GM18505 (cell line): ENCODE measurements at regions not wholly inside any gene's neighbourhood (a gene's known extent, or its start where the extent isn't known, plus 50 kb on each side); places are given as distances from the start of the nearest gene placed in this dataset.

Experiments
- ATAC-seq: cut with Tn5 transposase; IDR thresholded peaks from one replicate; pipeline ENCODE4 v1.9.1; 2021; ENCODE audit not compliant: unreplicated experiment
- POLR2A ChIP-seq: IDR thresholded peaks from 4 replicates; pipeline ENCODE4 v1.6.1; 2011; ENCODE audit warnings: borderline replicate concordance; ENCODE audit not compliant: insufficient read depth, insufficient read length; ENCODE audit errors: extremely low read depth

GRCh38 chr4:104860238-104861123, 286.2 kb upstream of the TET2 start:
- peak; percentile 78 for ATAC-seq
- no peak for TF ChIP-seq POLR2A

DNA sequence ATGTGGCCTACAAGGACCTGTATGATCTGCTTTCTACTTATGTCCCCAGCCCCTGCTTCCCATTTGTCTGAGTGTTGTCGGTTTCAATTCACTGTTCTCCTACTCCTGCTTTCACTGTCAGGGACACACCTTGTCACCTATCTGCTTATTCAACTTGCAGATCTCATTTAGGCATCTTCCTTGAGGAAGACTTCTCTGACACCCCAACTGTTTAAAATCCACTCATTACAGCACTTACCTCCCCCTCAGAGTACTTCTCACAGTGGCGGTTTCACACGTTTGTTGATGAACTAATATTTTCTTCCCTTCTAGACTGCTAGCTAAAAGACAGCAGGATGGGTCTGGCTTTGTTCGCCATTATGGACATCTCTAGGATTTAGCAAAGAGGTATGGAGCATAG, 279.9 kb upstream of the TET2 start:
- no peak for TF ChIP-seq POLR2A
- no peak for ATAC-seq

DNA sequence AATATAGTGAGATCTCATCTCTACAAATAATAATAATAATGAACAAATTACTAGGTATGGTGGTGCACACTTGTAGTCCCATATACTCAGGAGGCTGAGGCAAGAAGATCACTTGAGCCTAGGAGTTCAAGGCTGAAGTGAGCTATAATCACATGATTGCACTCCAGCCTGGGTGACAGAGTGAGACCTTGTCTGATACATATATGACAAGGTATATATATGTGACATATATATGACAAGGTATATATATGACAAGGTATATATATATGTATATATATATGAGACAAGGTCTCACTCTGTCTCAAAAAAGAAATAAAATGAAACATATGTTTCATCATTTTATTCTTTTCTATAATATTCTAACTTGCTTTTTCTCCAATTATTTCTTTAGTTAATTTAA, 278.1 kb upstream of the TET2 start:
- ATAC-seq, result peak; percentile 42
- no peak for TF ChIP-seq POLR2A

- peak; percentile 94 for ATAC-seq
- TF ChIP-seq POLR2A, result no peak
Observed at GRCh38 chr4:104868958-104869357, 277.7 kb upstream of the TET2 start.

DNA sequence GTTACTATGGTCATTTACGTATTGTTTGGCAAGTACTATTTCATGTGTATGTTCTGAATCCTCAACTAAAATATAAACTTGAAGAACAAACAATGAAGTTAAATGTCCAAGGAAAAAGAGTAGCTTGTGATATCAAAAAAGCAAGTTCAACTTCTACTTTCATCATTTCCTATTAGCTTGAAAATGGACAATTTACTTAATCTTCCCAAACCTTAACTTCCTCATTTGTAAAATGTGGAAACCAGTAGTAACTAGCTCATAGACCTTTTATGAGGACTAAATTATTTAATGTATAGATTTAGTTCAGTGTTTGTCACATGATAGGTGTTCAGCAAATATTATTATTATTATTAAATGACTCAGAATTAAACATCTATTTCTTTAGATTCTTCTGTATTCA, 276.8 kb upstream of the TET2 start:
- ATAC-seq, result no peak
- TF ChIP-seq POLR2A, result no peak

GRCh38 chr4:104870495-104871233, 276.0 kb upstream of the TET2 start:
- no peak for TF ChIP-seq POLR2A
- ATAC-seq, result no peak

DNA sequence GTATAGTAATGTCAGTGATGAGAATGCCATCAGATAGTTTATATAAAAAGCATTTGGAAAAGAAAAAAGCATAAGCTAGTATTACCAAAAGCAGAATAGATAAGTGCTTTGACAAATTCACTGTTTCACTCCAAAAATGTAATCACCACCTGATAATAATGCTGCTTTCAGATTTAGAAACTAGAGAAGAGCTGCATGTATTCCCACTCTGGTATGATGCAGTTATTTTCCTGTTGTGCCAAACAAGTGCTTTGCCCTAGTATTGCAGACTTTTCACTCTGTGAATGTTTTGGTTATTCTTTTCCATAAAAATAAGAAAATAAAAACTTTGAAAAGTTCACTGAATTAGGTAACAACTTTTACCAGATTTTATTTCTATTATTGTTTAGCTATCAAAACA, 267.7 kb upstream of the TET2 start:
- no peak for TF ChIP-seq POLR2A
- ATAC-seq, result no peak

- ATAC-seq, result no peak
- TF ChIP-seq POLR2A, result no peak
Observed at GRCh38 chr4:104879367-104879766, 267.3 kb upstream of the TET2 start.

DNA sequence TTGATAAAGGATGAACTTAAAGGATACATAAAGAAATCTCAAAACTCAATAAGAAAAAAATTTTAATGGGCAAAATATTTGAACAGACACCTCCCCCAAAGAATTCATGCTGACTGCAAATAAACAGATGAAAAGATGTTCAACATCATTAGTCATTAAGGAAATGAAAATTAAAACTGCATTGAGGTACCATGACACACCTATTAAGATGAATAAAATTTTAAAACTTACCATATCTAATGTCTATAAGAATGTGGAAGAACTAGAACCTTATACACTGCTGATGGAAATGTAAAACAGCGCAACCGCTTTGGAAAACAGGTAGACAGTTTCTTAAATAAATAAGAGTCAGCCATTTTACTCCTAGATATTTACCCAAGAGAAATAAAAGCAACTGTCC, 266.8 kb upstream of the TET2 start:
- no peak for TF ChIP-seq POLR2A
- no peak for ATAC-seq

DNA sequence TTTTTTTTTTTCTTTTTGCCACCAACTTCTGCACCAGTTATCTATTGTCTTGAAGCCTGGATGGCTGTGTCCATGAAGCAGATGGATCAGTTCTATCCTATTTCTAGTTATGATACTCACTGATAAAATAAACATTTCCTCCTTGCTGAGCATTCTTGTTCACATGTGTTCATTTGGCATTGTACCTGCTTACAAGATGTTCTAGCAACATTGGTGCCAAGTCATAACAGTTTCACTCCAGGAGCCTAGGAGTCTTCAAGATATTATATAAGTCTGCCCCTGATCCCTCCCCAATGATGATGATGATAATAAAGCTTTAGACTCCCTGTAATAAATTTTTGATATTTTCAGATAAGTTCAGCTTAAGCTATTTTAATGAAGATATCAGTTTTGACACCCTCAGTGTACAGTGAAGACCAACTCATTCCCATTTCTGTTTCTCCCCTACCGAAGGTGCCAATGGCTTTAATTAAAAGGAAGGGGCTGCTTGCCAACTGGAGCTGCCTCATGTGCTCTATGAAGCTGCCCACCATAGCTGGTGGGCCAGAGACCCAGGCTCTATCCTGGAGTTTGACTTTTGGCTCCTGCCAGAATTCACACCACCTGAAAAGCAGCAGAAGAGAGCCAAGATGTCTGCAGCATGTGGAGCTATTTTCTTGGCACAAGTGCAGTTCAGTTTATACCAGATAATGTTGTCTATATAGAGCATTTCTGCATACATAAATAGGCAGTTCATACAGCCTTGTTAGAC, 265.4 kb upstream of the TET2 start:
- no peak for ATAC-seq
- TF ChIP-seq POLR2A, result no peak

DNA sequence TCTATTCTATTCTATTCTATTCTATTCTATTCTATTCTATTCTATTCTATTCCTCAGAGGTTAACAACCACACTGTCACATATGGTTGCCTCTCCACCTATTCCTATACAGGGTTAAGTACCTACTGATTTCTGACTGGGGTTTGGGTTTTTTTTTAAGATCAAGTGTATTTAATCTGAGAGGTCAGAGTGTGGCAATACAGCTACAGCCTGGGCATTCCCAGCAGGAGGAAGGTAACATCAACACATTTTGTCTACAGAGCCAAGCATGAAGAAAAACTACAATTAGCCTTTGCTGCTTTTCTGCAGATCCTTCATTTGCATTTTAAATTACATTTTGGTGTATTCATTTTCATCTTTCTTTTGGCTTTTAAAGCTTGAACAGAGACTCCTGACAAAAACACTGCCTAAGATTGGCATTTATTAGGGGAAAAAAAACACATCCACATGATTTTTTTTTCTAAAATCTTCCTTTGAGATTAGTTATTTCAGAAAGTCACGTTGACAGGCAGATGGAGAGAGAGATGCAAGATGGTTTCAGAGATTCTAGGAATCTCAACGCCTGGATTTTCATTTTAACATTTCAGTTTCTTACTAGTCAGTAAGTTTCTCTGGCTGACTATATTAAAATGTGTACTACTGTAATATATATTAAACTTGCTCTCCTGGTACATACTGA, 255.9 kb upstream of the TET2 start:
- ATAC-seq, result no peak
- no peak for TF ChIP-seq POLR2A

DNA sequence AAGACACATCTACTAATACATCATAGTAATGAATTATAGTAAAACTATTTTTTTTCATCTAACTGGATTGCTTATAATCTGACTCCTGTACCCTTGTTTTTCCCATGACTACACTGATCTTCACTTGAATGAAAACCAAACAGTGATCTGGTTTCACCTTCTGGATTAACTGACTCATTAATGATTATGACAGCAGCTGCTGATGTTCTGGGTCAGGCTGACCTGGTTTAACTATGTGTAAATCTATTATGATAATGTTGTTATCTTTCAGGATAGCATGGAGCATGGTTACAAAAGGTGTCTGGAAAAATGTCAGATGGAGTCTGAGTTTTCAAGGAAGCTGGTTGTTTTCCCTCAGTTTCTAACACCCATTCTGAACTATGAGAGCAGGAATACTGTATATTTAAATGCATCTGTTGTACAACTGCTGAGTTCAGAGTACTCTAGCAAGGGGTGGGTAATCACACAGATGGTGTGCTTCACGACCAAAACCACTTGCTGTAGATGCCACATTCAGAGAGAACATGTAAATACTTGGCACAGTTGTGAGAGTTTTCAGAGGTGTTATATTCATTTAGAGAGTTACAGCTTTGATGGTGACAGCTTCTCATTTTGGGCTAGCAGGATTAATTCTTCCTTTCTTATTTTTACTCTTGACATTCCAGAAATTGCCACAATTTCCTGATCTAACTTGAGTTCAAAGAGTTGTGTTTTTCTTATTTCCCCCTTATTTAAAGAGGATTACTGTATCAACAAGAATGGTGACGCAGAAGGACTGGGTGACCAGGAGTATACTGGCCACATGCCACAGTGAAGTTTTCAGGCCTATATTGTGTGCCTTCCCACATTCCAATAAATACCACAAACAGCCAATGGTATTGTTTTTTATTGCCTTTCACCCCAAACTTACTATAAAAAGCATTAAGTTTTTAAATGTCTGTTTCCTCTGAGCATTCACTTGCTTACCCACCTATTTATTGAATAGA, 249.7 kb upstream of the TET2 start:
- no peak for TF ChIP-seq POLR2A
- peak; percentile 64 for ATAC-seq

DNA sequence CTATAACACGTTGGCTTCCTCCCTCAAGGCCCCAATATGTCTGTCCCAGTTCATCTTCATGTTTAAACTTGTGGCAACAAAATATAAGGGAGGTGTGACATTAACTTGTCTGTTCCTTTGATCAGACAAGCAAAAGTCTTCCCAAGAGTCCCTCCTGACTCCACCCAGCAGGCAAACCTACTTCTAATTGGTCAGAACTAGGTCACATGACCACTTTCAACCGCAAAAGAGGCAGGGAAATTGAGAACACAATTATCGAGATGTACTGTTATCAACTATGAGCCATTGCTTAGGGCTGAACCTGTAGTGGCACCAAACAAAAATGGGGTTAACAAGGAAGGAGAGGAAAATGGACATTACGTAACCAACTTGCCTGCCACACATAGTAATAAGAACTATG, 246.8 kb upstream of the TET2 start:
- no peak for TF ChIP-seq POLR2A
- ATAC-seq, result no peak

- no peak for ATAC-seq
- TF ChIP-seq POLR2A, result no peak
Observed at GRCh38 chr4:104901438-104901837, 245.2 kb upstream of the TET2 start.
